ENCODE measurements at regions not wholly inside any gene's neighbourhood (a gene's known extent, or its start where the extent isn't known, plus 50 kb on each side); places are given as distances from the start of the nearest gene placed in this dataset.

GRCh38 chr1:64340361-64340760 lies 129.6 kb upstream of the CACHD1 start:
- TF ChIP-seq CTCF (IDR thresholded peaks at IDR 0.05): no peak
- TF ChIP-seq, protein P1, sequence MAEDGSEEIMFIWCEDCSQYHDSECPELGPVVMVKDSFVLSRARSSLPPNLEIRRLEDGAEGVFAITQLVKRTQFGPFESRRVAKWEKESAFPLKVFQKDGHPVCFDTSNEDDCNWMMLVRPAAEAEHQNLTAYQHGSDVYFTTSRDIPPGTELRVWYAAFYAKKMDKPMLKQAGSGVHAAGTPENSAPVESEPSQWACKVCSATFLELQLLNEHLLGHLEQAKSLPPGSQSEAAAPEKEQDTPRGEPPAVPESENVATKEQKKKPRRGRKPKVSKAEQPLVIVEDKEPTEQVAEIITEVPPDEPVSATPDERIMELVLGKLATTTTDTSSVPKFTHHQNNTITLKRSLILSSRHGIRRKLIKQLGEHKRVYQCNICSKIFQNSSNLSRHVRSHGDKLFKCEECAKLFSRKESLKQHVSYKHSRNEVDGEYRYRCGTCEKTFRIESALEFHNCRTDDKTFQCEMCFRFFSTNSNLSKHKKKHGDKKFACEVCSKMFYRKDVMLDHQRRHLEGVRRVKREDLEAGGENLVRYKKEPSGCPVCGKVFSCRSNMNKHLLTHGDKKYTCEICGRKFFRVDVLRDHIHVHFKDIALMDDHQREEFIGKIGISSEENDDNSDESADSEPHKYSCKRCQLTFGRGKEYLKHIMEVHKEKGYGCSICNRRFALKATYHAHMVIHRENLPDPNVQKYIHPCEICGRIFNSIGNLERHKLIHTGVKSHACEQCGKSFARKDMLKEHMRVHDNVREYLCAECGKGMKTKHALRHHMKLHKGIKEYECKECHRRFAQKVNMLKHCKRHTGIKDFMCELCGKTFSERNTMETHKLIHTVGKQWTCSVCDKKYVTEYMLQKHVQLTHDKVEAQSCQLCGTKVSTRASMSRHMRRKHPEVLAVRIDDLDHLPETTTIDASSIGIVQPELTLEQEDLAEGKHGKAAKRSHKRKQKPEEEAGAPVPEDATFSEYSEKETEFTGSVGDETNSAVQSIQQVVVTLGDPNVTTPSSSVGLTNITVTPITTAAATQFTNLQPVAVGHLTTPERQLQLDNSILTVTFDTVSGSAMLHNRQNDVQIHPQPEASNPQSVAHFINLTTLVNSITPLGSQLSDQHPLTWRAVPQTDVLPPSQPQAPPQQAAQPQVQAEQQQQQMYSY (CRISPR knock-in tag; IDR thresholded peaks at IDR 0.05): no peak
- no peak for TF ChIP-seq TCF7 (CRISPR knock-in tag; IDR thresholded peaks at IDR 0.05; ENCODE audit: low read depth)
- TF ChIP-seq ZNF532 (CRISPR knock-in tag; IDR thresholded peaks at IDR 0.05; ENCODE audit: borderline replicate concordance): no peak
- TF ChIP-seq E2F4 (CRISPR knock-in tag; IDR thresholded peaks at IDR 0.05; ENCODE audit: borderline replicate concordance, low read depth): no peak

All from WTC11 (cell line).